GM18858 (cell line): ENCODE measurements at regions not wholly inside any gene's neighbourhood (a gene's known extent, or its start where the extent isn't known, plus 50 kb on each side); places are given as distances from the start of the nearest gene placed in this dataset.
"Not testable (repeated sequence)": the region's sequence is repeated elsewhere in the genome, so short reads cannot be mapped to it uniquely, and the experiment has no call there.

ENCODE experiments used
- ATAC-seq: cut with Tn5 transposase; IDR thresholded peaks from one replicate; pipeline ENCODE4 v1.9.1; 2021; ENCODE audit not compliant: unreplicated experiment

DNA sequence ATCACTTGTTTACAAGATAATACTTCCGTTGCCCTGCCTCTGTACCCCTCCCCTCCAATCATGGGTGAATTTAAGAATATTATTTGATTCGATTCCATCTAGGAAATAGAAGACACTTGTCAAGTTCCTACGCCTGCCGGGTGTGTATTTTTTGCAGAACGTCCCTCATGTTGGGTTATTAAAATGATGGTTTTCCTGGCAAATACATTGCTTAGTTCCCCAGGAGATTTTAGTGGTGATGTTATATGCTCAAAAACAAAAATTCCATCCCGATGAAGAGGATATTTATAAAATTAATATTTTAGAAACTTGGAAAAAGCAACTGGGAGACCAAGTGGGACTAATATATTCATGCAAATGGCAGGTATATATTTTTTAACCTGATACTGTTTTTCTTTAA is 548.4 kb downstream of the EDEM1 start:
- no peak for ATAC-seq

DNA sequence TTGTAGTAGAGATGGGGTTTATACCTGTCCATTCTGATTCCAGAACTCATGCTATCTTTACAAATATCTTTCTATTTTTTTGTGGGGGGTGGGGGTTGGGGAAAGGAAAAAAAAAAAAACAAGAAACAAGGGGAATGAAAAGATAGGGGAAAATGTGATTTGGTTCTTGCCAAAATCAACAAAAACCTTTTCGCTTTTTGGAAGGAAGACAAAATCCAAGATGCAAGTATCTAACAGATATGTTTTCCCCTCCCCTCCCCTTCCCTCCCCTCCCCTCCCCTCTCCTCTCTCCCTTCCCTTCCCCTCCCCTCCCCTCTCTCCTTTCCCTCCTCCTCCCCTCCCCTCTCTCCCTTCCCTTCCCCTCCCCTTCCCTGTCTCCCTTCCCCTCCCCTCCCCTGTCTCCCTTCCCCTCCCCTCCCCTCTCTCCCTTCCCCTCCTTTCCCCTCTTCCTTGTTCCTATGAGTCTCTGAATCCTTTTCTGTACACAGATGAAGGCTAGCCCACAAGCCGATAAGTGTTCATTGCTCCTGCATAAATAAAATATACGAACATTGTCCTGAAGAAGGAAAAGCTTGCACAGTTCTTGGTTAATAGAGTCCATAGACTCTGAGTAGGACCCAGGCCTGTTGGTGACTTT is 551.9 kb downstream of the EDEM1 start:
- ATAC-seq, result no peak

DNA sequence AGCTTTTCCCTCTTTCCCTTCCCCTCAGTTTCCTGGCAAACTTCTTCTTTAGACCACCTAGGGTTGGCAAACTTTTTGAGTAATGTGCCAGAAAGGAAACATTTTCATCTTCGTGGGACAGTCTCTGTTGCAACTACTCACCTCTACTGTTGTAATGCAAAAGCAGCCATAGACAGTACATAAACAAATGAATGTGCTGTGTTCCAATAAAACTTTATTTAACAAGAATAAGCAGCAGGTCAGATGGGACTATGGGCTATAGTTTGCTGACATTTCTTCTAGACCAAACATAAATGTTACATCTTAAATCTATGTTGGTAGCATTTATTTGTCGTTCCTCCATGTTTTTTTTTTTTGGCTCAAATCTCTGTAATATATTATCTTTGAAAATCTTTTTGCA is 552.4 kb downstream of the EDEM1 start:
- no peak for ATAC-seq

DNA sequence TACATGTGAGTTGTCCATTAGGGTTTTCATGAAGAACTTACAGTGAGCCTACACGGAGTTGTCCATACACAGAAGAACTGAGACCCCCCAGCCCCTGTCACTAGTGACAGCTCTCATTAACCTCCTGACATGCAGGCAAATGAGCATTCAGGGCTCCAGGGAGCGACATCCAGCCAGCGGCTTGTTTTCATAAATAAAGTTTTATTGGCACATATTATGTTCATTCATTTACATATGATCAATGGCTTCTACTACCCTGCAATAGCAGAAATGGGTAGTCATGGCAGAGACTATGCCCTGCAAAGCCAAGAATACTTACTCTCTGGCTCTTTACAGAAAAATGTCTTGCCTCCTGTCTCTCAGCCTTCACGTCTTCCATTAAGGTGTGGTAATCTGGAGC is 553.5 kb downstream of the EDEM1 start:
- ATAC-seq, result no peak

DNA sequence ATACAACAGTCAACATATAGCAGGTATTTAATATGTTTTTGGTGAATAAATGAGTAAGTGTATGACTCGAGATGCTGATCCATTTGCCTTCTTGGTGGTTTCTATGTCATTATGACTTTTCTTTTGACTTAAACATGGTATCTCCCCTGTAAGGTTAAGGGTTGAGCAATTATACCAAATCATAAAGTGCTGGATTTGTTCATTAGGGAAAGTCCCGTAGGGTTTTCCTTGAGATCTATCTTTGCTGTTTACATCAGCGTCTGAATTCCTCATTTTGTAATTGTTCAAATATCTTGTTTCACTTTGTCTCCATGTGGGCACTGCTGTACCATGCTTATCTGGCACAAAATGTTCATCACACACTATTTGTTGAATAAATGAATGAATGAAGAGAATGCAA is 562.6 kb downstream of the EDEM1 start:
- no peak for ATAC-seq

GRCh38 chr3:5750874-5751640 is 563.5 kb downstream of the EDEM1 start:
- no peak for ATAC-seq

GRCh38 chr3:5754602-5755001 is 567.1 kb downstream of the EDEM1 start:
- peak; percentile 71 for ATAC-seq

- ATAC-seq, result no peak
Measured at GRCh38 chr3:5756443-5756842, 568.9 kb downstream of the EDEM1 start.

GRCh38 chr3:5757213-5757804 is 569.8 kb downstream of the EDEM1 start:
- ATAC-seq, result no peak

DNA sequence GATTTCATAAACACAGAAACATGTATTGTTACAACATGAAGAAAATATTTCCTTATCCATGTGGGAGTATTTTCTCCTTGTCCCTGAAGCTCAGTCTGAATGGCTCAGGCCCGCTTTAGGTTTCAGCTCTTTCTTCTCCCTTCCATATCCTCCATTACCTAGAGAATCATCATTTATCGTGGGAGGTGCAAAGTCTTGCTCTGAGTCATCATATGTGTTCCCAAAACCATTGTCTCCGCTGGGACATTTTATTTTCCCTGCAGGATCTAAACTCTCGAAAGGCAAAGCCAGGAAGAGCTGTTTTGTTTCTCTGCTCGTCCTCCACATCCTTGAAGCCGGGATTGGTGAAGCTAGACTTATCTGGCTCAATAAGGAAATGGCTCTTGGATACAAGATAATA is 571.2 kb downstream of the EDEM1 start:
- no peak for ATAC-seq

GRCh38 chr3:5762506-5762905 is 575.0 kb downstream of the EDEM1 start:
- no peak for ATAC-seq

DNA sequence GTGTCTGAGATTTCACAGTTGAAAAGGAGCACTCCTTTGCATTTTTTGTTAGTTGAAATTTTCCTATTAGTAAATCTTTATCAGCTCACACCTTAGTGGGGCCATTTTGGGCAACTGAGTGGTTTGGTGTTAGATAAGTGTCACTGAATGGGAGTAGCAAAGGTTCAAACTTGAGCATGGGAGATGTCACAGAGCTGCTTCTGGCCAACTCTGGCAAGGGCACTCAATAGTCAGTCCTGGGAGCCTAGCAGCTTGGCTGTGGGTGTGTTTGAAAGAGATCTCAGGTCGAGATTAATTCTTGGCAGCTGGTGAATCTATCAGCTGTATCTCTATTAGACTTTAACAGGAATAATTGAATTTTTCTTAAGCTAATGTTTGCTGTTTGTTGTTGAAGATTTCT is 579.3 kb downstream of the EDEM1 start:
- ATAC-seq, result no peak

DNA sequence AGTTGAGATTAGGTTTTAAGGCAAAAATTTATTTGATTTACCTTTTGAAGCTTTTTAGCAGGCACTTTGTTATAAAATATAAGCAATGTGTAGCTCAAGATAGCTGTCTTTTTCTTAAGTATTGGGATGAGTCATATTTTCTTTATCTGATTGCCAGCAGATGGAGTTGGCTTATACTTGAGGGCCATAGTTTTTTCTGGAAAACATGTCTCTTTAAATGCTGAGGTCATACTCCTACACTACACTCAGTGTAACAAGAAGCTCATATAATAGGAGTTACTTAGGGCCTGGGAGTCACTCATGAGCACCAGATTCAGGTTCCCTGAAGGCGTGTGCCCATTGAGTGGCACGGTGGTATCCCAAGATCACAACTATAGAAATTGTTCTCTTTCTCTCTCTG is 579.8 kb downstream of the EDEM1 start:
- no peak for ATAC-seq

GRCh38 chr3:5768281-5768945 is 580.9 kb downstream of the EDEM1 start:
- ATAC-seq, result no peak

DNA sequence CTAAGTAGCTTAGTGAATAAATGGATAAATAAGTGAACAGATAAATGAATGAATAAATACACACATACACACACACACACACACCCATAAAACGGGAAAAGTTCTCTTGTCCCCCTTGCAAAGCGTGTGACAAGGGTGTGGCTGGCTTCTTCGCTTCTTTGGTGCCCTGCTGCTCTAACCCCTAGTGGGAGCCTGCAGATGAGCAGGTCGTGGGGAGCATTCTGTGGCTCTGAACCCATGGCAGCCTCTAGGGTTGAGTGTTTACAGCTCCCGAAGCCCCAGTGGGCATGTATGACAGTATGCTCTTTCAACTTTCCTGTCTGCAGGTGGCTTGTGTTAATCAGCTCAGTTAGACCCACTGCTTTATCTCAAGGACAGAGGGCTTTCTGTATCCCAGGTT is 582.3 kb downstream of the EDEM1 start:
- ATAC-seq, result no peak

DNA sequence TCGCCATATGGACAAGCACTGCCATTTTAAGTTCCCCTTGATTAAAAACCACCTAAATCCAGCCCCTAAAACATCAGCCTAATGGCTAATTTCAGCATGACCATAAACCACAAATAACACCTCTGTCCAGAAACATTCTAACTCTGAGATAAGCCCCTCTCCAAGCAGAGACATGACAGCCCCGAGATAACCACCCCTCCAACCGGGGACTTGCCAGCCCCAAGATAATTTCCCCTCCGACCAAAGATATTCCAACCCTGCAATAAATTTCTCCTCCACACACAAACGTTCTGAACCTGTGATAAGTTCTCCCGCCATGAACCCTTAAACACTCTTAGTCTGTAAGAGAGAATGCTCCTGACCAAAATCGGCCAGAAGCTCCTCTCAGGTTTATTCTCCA is 586.8 kb downstream of the EDEM1 start:
- no peak for ATAC-seq

DNA sequence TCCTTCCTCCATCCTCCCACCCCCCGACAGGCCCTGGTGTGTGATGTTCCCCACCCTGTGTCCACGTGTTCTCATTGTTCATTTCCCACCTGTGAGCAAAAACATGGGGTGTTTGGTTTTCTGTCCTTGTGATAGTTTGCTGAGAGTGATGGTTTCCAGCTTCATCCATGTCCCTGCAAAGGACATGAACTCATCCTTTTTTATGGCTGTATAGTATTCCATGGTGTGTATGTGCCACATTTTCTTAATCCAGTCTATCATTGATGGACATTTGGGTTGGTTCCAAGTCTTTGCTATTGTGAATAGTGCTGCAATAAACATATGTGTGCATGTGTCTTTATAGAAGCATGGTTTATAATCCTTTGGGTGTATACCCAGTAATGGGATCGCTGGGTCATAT is 587.6 kb downstream of the EDEM1 start:
- ATAC-seq, result not testable (repeated sequence)

GRCh38 chr3:5784690-5785089 is 597.2 kb downstream of the EDEM1 start:
- ATAC-seq, result no peak

DNA sequence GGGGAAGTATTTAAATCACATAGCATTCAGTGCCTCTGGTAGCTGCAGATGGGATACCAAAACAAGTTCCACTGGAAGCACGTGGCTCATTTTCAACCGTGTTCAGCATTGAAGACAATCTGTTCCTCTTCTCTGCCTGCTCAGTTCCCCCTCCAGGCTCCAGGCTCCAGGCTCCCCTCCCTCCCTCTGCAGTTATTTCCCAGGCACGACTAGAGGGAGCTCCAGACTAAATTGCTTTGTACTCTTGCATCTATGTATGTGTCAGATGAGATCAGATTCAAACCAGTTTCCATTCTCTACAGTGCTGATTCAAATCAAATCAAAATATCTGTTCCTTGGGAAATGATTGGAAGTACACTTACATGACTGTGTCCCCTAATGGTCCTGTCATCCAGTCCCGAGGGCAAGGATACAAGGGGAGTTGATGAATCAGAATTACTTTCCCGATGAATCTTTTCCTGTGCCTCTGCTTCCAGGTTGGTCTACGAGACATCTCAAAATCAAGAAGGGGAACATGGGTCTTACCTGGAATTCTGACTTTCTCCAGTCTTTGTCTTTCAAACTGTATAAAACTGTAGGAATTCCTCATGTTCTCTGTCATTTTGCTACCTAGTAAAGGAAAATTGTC is 600.5 kb downstream of the EDEM1 start:
- no peak for ATAC-seq

GRCh38 chr3:5788496-5788895 is 601.0 kb downstream of the EDEM1 start:
- no peak for ATAC-seq

DNA sequence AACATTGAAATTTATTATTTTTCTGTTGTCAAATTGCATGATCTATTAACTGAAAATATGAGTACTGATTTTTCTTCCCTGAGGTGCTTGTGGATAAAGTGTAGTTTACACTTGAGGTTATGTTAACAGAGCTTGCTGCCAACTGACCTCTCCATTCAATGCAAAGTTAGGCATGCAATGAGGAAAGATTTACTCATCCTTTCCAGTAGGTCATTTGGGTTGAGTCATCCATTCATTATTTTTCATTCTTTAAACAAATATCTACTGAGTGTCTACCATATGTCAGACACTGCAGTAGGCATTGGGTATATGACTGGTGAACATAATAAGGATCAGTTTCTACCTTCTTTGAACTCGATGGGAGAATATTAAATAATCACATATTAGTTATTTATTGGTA is 604.1 kb downstream of the EDEM1 start:
- ATAC-seq, result no peak
